Activated naive CD4-positive, alpha-beta T cell (primary cell): ENCODE measurements at regions not wholly inside any gene's neighbourhood (a gene's known extent, or its start where the extent isn't known, plus 50 kb on each side); places are given as distances from the start of the nearest gene placed in this dataset.
"Not testable (repeated sequence)": the region's sequence is repeated elsewhere in the genome, so short reads cannot be mapped to it uniquely, and the experiment has no call there.

ENCODE experiments used
- DNase-seq, 4 experiments: peaks; one replicate each; lab custom pipeline; 2025; lab: John Stamatoyannopoulos, UW

- DNase-seq: no peak
These were observed 73.3 kb upstream of the ALCAM start for GRCh38 chr3:105293441-105293840.

- DNase-seq: not testable (repeated sequence)
These were observed 70.4 kb upstream of the ALCAM start for GRCh38 chr3:105296182-105296822.

GRCh38 chr3:105304487-105304886, 62.2 kb upstream of the ALCAM start:
- DNase-seq: no peak

DNA sequence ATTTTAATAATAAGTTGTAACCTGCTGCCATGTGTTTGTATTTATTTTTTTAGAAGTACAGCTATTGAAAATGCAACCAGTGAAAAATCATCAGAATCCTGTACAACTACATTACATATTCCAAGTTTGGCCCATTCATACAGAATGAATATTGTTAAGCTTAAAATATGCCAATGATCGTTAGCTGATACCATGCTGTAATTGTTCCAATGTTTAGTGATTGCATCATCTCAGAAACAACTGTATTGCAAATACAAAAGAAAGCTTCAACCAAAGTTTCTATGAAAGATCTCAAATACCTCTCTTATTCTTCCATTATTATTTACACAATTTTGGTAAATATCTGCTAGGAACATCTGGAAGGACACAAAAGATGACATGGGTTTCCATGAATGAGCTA, 51.6 kb upstream of the ALCAM start:
- DNase-seq: no peak

- DNase-seq: no peak
These were observed 50.9 kb upstream of the ALCAM start for GRCh38 chr3:105315815-105316214.

GRCh38 chr3:105316331-105316730, 50.4 kb upstream of the ALCAM start:
- no peak for DNase-seq
